ENCODE measurements at regions not wholly inside any gene's neighbourhood (a gene's known extent, or its start where the extent isn't known, plus 50 kb on each side); places are given as distances from the start of the nearest gene placed in this dataset.
A peak's percentile ranks its signal among the peaks of the same experiment; 100 is the strongest.

- ATAC-seq (no peak), DNase-seq (no peak)
- Histone ChIP-seq H3K36me3 (no peaks in the 10 kb centered on the region), H3K27me3 (no peaks in the 10 kb centered on the region), H3K4me3 (no peak overlapping the region), H3K27ac (peak overlapping the region in 1 of 12 donors; percentile 11), H3K4me1 (peaks cover 0 to 34% (median 10%) of the 10 kb centered on the region in 12 donors), H3K9me3 (no peaks in the 10 kb centered on the region)
- no peak for TF ChIP-seq CTCF (IDR thresholded peaks at IDR 0.05)
- TF ChIP-seq POLR2A (IDR thresholded peaks at IDR 0.05), result no peak
- intact Hi-C loops (cut with DNase I), result no loop called here
- WGBS, 4 donors, result 63 to 80% (median 72%) methylated on average over 2 of the region's 2 CpGs
Observed at GRCh38 chr6:150713487-150713886, 113.8 kb downstream of the PLEKHG1 start.

- intact Hi-C loops (cut with DNase I), result no loop called here
- 46 to 52% (median 51%) methylated on average over 3 of the region's 3 CpGs for WGBS, 4 donors
- ATAC-seq (peak in 1 of 4 donors; percentile 27), DNase-seq (no peak)
- no peaks in the 10 kb centered on the region for H3K36me3 ChIP-seq
- H3K27me3 ChIP-seq, result no peaks in the 10 kb centered on the region
- H3K4me3 ChIP-seq, result no peak overlapping the region
- no peak overlapping the region for H3K27ac ChIP-seq
- no peaks in the 10 kb centered on the region for H3K9me3 ChIP-seq
- peaks cover 0 to 34% (median 10%) of the 10 kb centered on the region in 12 donors for H3K4me1 ChIP-seq
- TF ChIP-seq CTCF (IDR thresholded peaks at IDR 0.05), result no peak
- no peak for TF ChIP-seq POLR2A (IDR thresholded peaks at IDR 0.05)
Observed at GRCh38 chr6:150713931-150714330, 114.2 kb downstream of the PLEKHG1 start.

- WGBS, 4 donors, result 88 to 93% (median 90%) methylated on average over 7 of the region's 7 CpGs
Observed at GRCh38 chr6:150715133-150715532, 115.4 kb downstream of the PLEKHG1 start.

GRCh38 chr6:150717419-150717818 is 117.7 kb downstream of the PLEKHG1 start:
- TF ChIP-seq CTCF (IDR thresholded peaks at IDR 0.05), result no peak
- no peak for TF ChIP-seq POLR2A (IDR thresholded peaks at IDR 0.05)
- DNase-seq, result no peak
- Histone ChIP-seq H3K27ac (no peak overlapping the region), H3K4me3 (no peak overlapping the region), H3K4me1 (peaks cover 0 to 45% (median 8%) of the 10 kb centered on the region in 12 donors), H3K36me3 (no peaks in the 10 kb centered on the region), H3K9me3 (no peaks in the 10 kb centered on the region), H3K27me3 (no peaks in the 10 kb centered on the region)
- no peak for ATAC-seq
- WGBS, 4 donors, result 76 to 82% (median 78%) methylated on average over 8 of the region's 8 CpGs
- intact Hi-C loops (cut with DNase I), result no loop called here

More at GRCh38 chr6:150715133-150715532, 115.4 kb downstream of the PLEKHG1 start:
- TF ChIP-seq POLR2A (IDR thresholded peaks at IDR 0.05) (no peak), CTCF (IDR thresholded peaks at IDR 0.05) (no peak)
- Histone ChIP-seq H3K27ac (no peak overlapping the region), H3K27me3 (no peaks in the 10 kb centered on the region), H3K9me3 (no peaks in the 10 kb centered on the region), H3K4me3 (no peak overlapping the region), H3K36me3 (no peaks in the 10 kb centered on the region), H3K4me1 (peaks cover 0 to 43% (median 10%) of the 10 kb centered on the region in 12 donors)
- DNase-seq, result no peak
- intact Hi-C loops (cut with DNase I), result no loop called here
- ATAC-seq, result no peak
